Ishikawa (cell line): ENCODE measurements at regions not wholly inside any gene's neighbourhood (a gene's known extent, or its start where the extent isn't known, plus 50 kb on each side); places are given as distances from the start of the nearest gene placed in this dataset.

Experiments used
- CEBPB ChIP-seq: IDR thresholded peaks from 2 replicates; pipeline ENCODE4 v1.6.1; 2012
- CREB1 ChIP-seq: IDR thresholded peaks from 2 replicates; pipeline ENCODE4 v1.6.1; 2012; ENCODE audit warnings: low read depth
- EGR1 ChIP-seq: IDR thresholded peaks from 2 replicates; pipeline ENCODE4 v1.6.1; 2012
- EP300 ChIP-seq: IDR thresholded peaks from 2 replicates; pipeline ENCODE4 v1.6.1; 2012; ENCODE audit warnings: borderline replicate concordance
- FOXM1 ChIP-seq: IDR thresholded peaks from 2 replicates; pipeline ENCODE4 v1.6.1; 2012; ENCODE audit warnings: low read depth, borderline replicate concordance
- MAX ChIP-seq: IDR thresholded peaks from 2 replicates; pipeline ENCODE4 v1.6.1; 2012
- NFIC ChIP-seq: IDR thresholded peaks from 2 replicates; pipeline ENCODE4 v1.6.1; 2012
- RAD21 ChIP-seq: IDR thresholded peaks from 2 replicates; pipeline ENCODE4 v1.6.1; 2012; ENCODE audit warnings: low read depth
- REST ChIP-seq: IDR thresholded peaks from 2 replicates; pipeline ENCODE4 v1.6.1; 2012; ENCODE audit warnings: low read depth, mild to moderate bottlenecking
- TAF1 ChIP-seq: IDR thresholded peaks from 2 replicates; pipeline ENCODE4 v1.6.1; 2012; ENCODE audit warnings: low read depth, mild to moderate bottlenecking
- TCF12 ChIP-seq: IDR thresholded peaks from 2 replicates; pipeline ENCODE4 v1.6.1; 2012; ENCODE audit warnings: low read depth
- TEAD4 ChIP-seq: IDR thresholded peaks from 2 replicates; pipeline ENCODE4 v1.6.1; 2012
- USF1 ChIP-seq: IDR thresholded peaks from 2 replicates; pipeline ENCODE4 v1.6.1; 2012
- YY1 ChIP-seq: IDR thresholded peaks from 2 replicates; pipeline ENCODE4 v1.6.1; 2012; ENCODE audit warnings: low read depth
- ZBTB7A ChIP-seq: IDR thresholded peaks from 2 replicates; pipeline ENCODE4 v1.6.1; 2012; ENCODE audit warnings: low read depth

DNA sequence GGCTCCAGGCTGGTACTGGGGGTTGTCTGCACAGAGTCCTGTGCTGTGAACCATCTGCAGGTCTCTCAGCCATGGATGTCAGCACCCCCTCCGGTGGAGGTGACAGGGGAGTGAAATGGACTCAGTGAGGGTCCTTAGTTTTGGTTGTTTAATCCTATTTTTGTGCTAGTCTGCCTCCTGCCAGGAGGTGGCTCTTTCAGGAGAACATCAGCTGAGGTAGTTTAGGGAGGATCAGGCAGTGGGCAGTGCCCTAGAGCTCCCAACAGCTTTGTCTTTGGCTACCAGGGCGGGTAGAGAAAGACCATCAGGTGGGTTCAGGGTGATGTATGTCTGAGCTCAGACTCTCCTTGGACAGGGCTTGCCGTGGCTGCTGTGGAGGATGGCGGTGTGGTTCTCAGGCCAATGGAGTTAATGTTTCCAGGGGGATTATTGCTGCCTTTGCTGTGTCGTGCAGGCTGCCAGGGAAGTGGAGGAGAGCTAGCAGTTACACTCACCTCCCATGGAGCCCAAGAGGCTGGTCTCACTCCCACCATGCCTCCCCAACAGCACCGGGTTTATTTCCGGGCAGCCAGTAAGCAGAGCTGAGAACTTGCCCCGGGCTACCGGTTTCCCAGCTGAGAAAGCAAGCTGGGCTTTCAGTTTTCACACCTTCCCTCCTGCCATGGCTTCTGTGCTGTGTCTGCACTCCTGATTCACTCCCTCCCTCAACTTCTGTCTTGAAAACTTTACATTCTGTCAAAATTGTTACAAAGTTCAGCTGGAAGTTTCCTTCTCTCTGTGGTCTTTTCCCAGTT, 563.4 kb downstream of the XIRP2 start:
- TF ChIP-seq ZBTB7A (no peak), TAF1 (no peak), FOXM1 (no peak), REST (no peak), CREB1 (no peak), USF1 (no peak), EGR1 (no peak), CEBPB (no peak), YY1 (no peak), TCF12 (no peak), EP300 (no peak), RAD21 (no peak), NFIC (no peak), MAX (no peak)

GRCh38 chr2:167450364-167450763, 562.1 kb downstream of the XIRP2 start:
- TF ChIP-seq MAX, result no peak
- no peak for TF ChIP-seq CEBPB
- no peak for TF ChIP-seq RAD21
- no peak for TF ChIP-seq CREB1
- no peak for TF ChIP-seq EP300
- TF ChIP-seq FOXM1, result no peak
- TF ChIP-seq EGR1, result no peak
- TF ChIP-seq NFIC, result no peak
- no peak for TF ChIP-seq REST
- no peak for TF ChIP-seq ZBTB7A
- no peak for TF ChIP-seq TCF12
- TF ChIP-seq YY1, result no peak
- no peak for TF ChIP-seq TEAD4
- TF ChIP-seq USF1, result no peak
- TF ChIP-seq TAF1, result no peak

- TF ChIP-seq USF1 (no peak), MAX (no peak), CREB1 (no peak), TAF1 (no peak), ZBTB7A (no peak), FOXM1 (no peak), EGR1 (no peak), YY1 (no peak), NFIC (no peak), EP300 (no peak), REST (no peak), RAD21 (no peak), TCF12 (no peak), CEBPB (no peak)
These were observed 552.1 kb downstream of the XIRP2 start for GRCh38 chr2:167440382-167440781.
